ENCODE measurements at regions not wholly inside any gene's neighbourhood (a gene's known extent, or its start where the extent isn't known, plus 50 kb on each side); places are given as distances from the start of the nearest gene placed in this dataset.

- Histone ChIP-seq H2AFZ (ENCODE audit: low read length) (no peak overlapping the region), H3K9ac (ENCODE audit: low read length) (no peak overlapping the region), H3K27ac (ENCODE audit: low read length) (no peak overlapping the region), H3K79me2 (ENCODE audit: low read length) (no peaks in the 10 kb centered on the region), H3K27me3 (ENCODE audit: low read length) (no peaks in the 10 kb centered on the region), H3K9me2 (replicated peaks; ENCODE audit: insufficient read depth, low read length) (no peaks in the 10 kb centered on the region), H3K4me2 (ENCODE audit: low read depth, low read length, poor library complexity, severe bottlenecking) (no peak overlapping the region), H3K4me3 (ENCODE audit: low read length) (no peak overlapping the region), H3K4me1 (ENCODE audit: low read length) (no peaks in the 10 kb centered on the region), H3K9me3 (ENCODE audit: low read length) (no peaks in the 10 kb centered on the region), H3K36me3 (ENCODE audit: insufficient read depth, low read length) (no peaks in the 10 kb centered on the region), H4K20me1 (ENCODE audit: insufficient read depth, low read depth, low read length) (no peaks in the 10 kb centered on the region)
- DNase-seq: peak; percentile 79
Measured at GRCh38 chr19:34096020-34096915, 76.0 kb upstream of the LSM14A start.

GRCh38 chr19:34104096-34104495, 68.2 kb upstream of the LSM14A start:
- H3K36me3 ChIP-seq (ENCODE audit: insufficient read depth, low read length): no peaks in the 10 kb centered on the region
- no peaks in the 10 kb centered on the region for H4K20me1 ChIP-seq (ENCODE audit: insufficient read depth, low read depth, low read length)
- H3K4me1 ChIP-seq (ENCODE audit: low read length): no peaks in the 10 kb centered on the region; the same call in 1 of the 2 replicates
- no peak overlapping the region for H2AFZ ChIP-seq (ENCODE audit: low read length)
- H3K27ac ChIP-seq (ENCODE audit: low read length): no peak overlapping the region
- DNase-seq: no peak
- H3K79me2 ChIP-seq (ENCODE audit: low read length): no peaks in the 10 kb centered on the region
- no peaks in the 10 kb centered on the region for H3K9me2 ChIP-seq (replicated peaks; ENCODE audit: insufficient read depth, low read length)
- no peak overlapping the region for H3K9ac ChIP-seq (ENCODE audit: low read length)
- no peaks in the 10 kb centered on the region for H3K27me3 ChIP-seq (ENCODE audit: low read length)
- no peak overlapping the region for H3K4me3 ChIP-seq (ENCODE audit: low read length)
- no peak overlapping the region for H3K4me2 ChIP-seq (ENCODE audit: low read depth, low read length, poor library complexity, severe bottlenecking)
- no peaks in the 10 kb centered on the region for H3K9me3 ChIP-seq (ENCODE audit: low read length)

- no peaks in the 10 kb centered on the region for H3K79me2 ChIP-seq (ENCODE audit: low read length)
- H3K27me3 ChIP-seq (ENCODE audit: low read length): no peaks in the 10 kb centered on the region
- H3K4me3 ChIP-seq (ENCODE audit: low read length): no peak overlapping the region
- no peaks in the 10 kb centered on the region for H3K36me3 ChIP-seq (ENCODE audit: insufficient read depth, low read length)
- no peaks in the 10 kb centered on the region for H3K9me3 ChIP-seq (ENCODE audit: low read length)
- H4K20me1 ChIP-seq (ENCODE audit: insufficient read depth, low read depth, low read length): no peaks in the 10 kb centered on the region
- no peak for DNase-seq
- H2AFZ ChIP-seq (ENCODE audit: low read length): no peak overlapping the region
- H3K9me2 ChIP-seq (replicated peaks; ENCODE audit: insufficient read depth, low read length): no peaks in the 10 kb centered on the region
- H3K4me1 ChIP-seq (ENCODE audit: low read length): no peaks in the 10 kb centered on the region; the same call in 1 of the 2 replicates
- no peak overlapping the region for H3K4me2 ChIP-seq (ENCODE audit: low read depth, low read length, poor library complexity, severe bottlenecking)
- H3K27ac ChIP-seq (ENCODE audit: low read length): no peak overlapping the region
- no peak overlapping the region for H3K9ac ChIP-seq (ENCODE audit: low read length)
Measured at GRCh38 chr19:34104557-34104956, 67.7 kb upstream of the LSM14A start.

GRCh38 chr19:34109596-34109995, 62.7 kb upstream of the LSM14A start:
- Histone ChIP-seq H3K27ac (ENCODE audit: low read length) (no peak overlapping the region), H3K27me3 (ENCODE audit: low read length) (no peaks in the 10 kb centered on the region), H3K4me1 (ENCODE audit: low read length) (no peaks in the 10 kb centered on the region), H3K79me2 (ENCODE audit: low read length) (no peaks in the 10 kb centered on the region), H4K20me1 (ENCODE audit: insufficient read depth, low read depth, low read length) (no peaks in the 10 kb centered on the region), H3K9me3 (ENCODE audit: low read length) (no peaks in the 10 kb centered on the region), H3K36me3 (ENCODE audit: insufficient read depth, low read length) (no peaks in the 10 kb centered on the region), H3K9ac (ENCODE audit: low read length) (no peak overlapping the region), H2AFZ (ENCODE audit: low read length) (no peak overlapping the region), H3K4me2 (ENCODE audit: low read depth, low read length, poor library complexity, severe bottlenecking) (no peak overlapping the region), H3K4me3 (ENCODE audit: low read length) (no peak overlapping the region), H3K9me2 (replicated peaks; ENCODE audit: insufficient read depth, low read length) (no peaks in the 10 kb centered on the region)
- no peak for DNase-seq

- Histone ChIP-seq H3K79me2 (ENCODE audit: low read length) (no peaks in the 10 kb centered on the region), H3K4me1 (ENCODE audit: low read length) (no peaks in the 10 kb centered on the region), H3K9ac (ENCODE audit: low read length) (no peak overlapping the region), H3K9me3 (ENCODE audit: low read length) (no peaks in the 10 kb centered on the region), H3K27me3 (ENCODE audit: low read length) (no peaks in the 10 kb centered on the region), H3K36me3 (ENCODE audit: insufficient read depth, low read length) (no peaks in the 10 kb centered on the region), H3K9me2 (replicated peaks; ENCODE audit: insufficient read depth, low read length) (no peaks in the 10 kb centered on the region), H3K4me2 (ENCODE audit: low read depth, low read length, poor library complexity, severe bottlenecking) (no peak overlapping the region), H3K27ac (ENCODE audit: low read length) (no peak overlapping the region), H4K20me1 (ENCODE audit: insufficient read depth, low read depth, low read length) (no peaks in the 10 kb centered on the region), H3K4me3 (ENCODE audit: low read length) (no peak overlapping the region), H2AFZ (ENCODE audit: low read length) (no peak overlapping the region)
- DNase-seq: no peak
Measured at GRCh38 chr19:34118879-34119748, 53.2 kb upstream of the LSM14A start.

- no peaks in the 10 kb centered on the region for H4K20me1 ChIP-seq (ENCODE audit: insufficient read depth, low read depth, low read length)
- H3K79me2 ChIP-seq (ENCODE audit: low read length): no peaks in the 10 kb centered on the region
- no peak for DNase-seq
Measured at GRCh38 chr19:34120141-34120540, 52.2 kb upstream of the LSM14A start.

GRCh38 chr19:34120846-34121639, 51.3 kb upstream of the LSM14A start:
- no peak overlapping the region for H3K4me3 ChIP-seq (ENCODE audit: low read length)
- no peak overlapping the region for H2AFZ ChIP-seq (ENCODE audit: low read length)
- H3K4me2 ChIP-seq (ENCODE audit: low read depth, low read length, poor library complexity, severe bottlenecking): no peak overlapping the region
- H3K79me2 ChIP-seq (ENCODE audit: low read length): no peaks in the 10 kb centered on the region
- no peaks in the 10 kb centered on the region for H3K4me1 ChIP-seq (ENCODE audit: low read length)
- H3K9me2 ChIP-seq (replicated peaks; ENCODE audit: insufficient read depth, low read length): no peaks in the 10 kb centered on the region
- H3K36me3 ChIP-seq (ENCODE audit: insufficient read depth, low read length): no peaks in the 10 kb centered on the region
- H4K20me1 ChIP-seq (ENCODE audit: insufficient read depth, low read depth, low read length): no peaks in the 10 kb centered on the region
- no peaks in the 10 kb centered on the region for H3K9me3 ChIP-seq (ENCODE audit: low read length)
- no peak overlapping the region for H3K27ac ChIP-seq (ENCODE audit: low read length)
- no peaks in the 10 kb centered on the region for H3K27me3 ChIP-seq (ENCODE audit: low read length)
- H3K9ac ChIP-seq (ENCODE audit: low read length): no peak overlapping the region
- peak; percentile 78 for DNase-seq

More at GRCh38 chr19:34120141-34120540, 52.2 kb upstream of the LSM14A start:
- Histone ChIP-seq H3K9me3 (ENCODE audit: low read length) (no peaks in the 10 kb centered on the region), H3K36me3 (ENCODE audit: insufficient read depth, low read length) (no peaks in the 10 kb centered on the region), H3K4me2 (ENCODE audit: low read depth, low read length, poor library complexity, severe bottlenecking) (no peak overlapping the region), H3K4me1 (ENCODE audit: low read length) (no peaks in the 10 kb centered on the region), H3K4me3 (ENCODE audit: low read length) (no peak overlapping the region), H3K9me2 (replicated peaks; ENCODE audit: insufficient read depth, low read length) (no peaks in the 10 kb centered on the region), H3K27me3 (ENCODE audit: low read length) (no peaks in the 10 kb centered on the region), H3K9ac (ENCODE audit: low read length) (no peak overlapping the region), H2AFZ (ENCODE audit: low read length) (no peak overlapping the region), H3K27ac (ENCODE audit: low read length) (no peak overlapping the region)

Data from Karpas-422 (cell line).